WTC11 (cell line): ENCODE measurements at regions not wholly inside any gene's neighbourhood (a gene's known extent, or its start where the extent isn't known, plus 50 kb on each side); places are given as distances from the start of the nearest gene placed in this dataset.

ENCODE experiments used
- CREM ChIP-seq: sonication (generic); formaldehyde crosslinking; IDR thresholded peaks from 2 replicates; pipeline ENCODE4 v1.8.1; 2022; ENCODE audit warnings: mild to moderate bottlenecking, missing genetic modification reagents, moderate library complexity
- ESRRA ChIP-seq: sonication (generic); formaldehyde crosslinking; IDR thresholded peaks from 2 replicates; pipeline ENCODE4 v1.8.1; 2022; ENCODE audit warnings: mild to moderate bottlenecking, missing genetic modification reagents, borderline replicate concordance
- GTF2I ChIP-seq: fragments of 250-450 bp; sonication (Bioruptor Pico); conservative IDR thresholded peaks from 2 replicates; pipeline ENCODE4 v1.4.0; 2021; ENCODE audit warnings: mild to moderate bottlenecking
- NFYB ChIP-seq: sonication (generic); formaldehyde crosslinking; conservative IDR thresholded peaks from 2 replicates; pipeline ENCODE4 v1.8.0; 2022; ENCODE audit warnings: low read depth, missing genetic modification reagents
- NR1H2 ChIP-seq: sonication (generic); formaldehyde crosslinking; IDR thresholded peaks from 2 replicates; pipeline ENCODE4 v1.9.0; 2021; ENCODE audit warnings: mild to moderate bottlenecking, moderate library complexity, missing genetic modification reagents
- ZBTB21 ChIP-seq: sonication (generic); formaldehyde crosslinking; IDR thresholded peaks from 2 replicates; pipeline ENCODE4 v1.8.1; 2023; ENCODE audit warnings: mild to moderate bottlenecking, missing genetic modification reagents, borderline replicate concordance
- TF ChIP-seq, protein P1 (sequence below): fragments of 200-600 bp; IDR thresholded peaks from 2 replicates; pipeline ENCODE4 v1.8.0; 2022; ENCODE audit warnings: antibody characterized with exemption
- TF ChIP-seq, protein P2 (sequence below): sonication (generic); formaldehyde crosslinking; IDR thresholded peaks from 2 replicates; pipeline ENCODE4 v1.8.0; 2022; ENCODE audit warnings: mild to moderate bottlenecking, missing genetic modification reagents
- TF ChIP-seq, protein P3 (sequence below): sonication (generic); formaldehyde crosslinking; IDR thresholded peaks from 2 replicates; pipeline ENCODE4 v1.8.1; 2022; ENCODE audit warnings: low read depth, missing genetic modification reagents, borderline replicate concordance
- TF ChIP-seq, protein P4 (sequence below): sonication (generic); formaldehyde crosslinking; IDR thresholded peaks from 2 replicates; pipeline ENCODE4 v1.8.0; 2022; ENCODE audit warnings: mild to moderate bottlenecking, missing genetic modification reagents

DNA sequence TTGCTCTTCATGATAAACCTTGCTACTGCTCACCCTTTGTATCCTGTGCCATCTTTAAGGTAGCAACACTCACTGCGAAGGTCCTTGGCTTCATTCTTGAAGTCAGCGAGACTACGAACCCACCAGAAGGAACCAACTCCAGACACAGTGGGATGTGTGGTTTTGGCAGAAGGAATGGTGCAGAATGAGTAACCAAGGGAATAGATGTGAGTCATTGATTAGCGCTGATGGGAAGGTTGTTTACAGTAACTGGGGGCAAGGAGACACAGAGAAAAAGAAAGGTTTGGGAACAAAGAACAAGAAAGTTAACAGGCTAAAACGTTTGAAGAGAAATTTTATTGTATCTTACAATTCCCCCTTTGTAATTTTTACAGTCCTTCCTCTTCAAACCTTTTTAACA is 266.1 kb upstream of the AMELY start:
- TF ChIP-seq, protein P1, sequence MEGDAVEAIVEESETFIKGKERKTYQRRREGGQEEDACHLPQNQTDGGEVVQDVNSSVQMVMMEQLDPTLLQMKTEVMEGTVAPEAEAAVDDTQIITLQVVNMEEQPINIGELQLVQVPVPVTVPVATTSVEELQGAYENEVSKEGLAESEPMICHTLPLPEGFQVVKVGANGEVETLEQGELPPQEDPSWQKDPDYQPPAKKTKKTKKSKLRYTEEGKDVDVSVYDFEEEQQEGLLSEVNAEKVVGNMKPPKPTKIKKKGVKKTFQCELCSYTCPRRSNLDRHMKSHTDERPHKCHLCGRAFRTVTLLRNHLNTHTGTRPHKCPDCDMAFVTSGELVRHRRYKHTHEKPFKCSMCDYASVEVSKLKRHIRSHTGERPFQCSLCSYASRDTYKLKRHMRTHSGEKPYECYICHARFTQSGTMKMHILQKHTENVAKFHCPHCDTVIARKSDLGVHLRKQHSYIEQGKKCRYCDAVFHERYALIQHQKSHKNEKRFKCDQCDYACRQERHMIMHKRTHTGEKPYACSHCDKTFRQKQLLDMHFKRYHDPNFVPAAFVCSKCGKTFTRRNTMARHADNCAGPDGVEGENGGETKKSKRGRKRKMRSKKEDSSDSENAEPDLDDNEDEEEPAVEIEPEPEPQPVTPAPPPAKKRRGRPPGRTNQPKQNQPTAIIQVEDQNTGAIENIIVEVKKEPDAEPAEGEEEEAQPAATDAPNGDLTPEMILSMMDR: no peak
- TF ChIP-seq NR1H2 (CRISPR knock-in tag): no peak
- no peak for TF ChIP-seq ESRRA (CRISPR knock-in tag)
- no peak for TF ChIP-seq ZBTB21
- no peak for TF ChIP-seq NFYB
- TF ChIP-seq CREM (CRISPR knock-in tag): no peak
- TF ChIP-seq GTF2I (CRISPR knock-in tag): no peak
- TF ChIP-seq, protein P2, sequence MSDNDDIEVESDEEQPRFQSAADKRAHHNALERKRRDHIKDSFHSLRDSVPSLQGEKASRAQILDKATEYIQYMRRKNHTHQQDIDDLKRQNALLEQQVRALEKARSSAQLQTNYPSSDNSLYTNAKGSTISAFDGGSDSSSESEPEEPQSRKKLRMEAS: no peak
- TF ChIP-seq, protein P3, sequence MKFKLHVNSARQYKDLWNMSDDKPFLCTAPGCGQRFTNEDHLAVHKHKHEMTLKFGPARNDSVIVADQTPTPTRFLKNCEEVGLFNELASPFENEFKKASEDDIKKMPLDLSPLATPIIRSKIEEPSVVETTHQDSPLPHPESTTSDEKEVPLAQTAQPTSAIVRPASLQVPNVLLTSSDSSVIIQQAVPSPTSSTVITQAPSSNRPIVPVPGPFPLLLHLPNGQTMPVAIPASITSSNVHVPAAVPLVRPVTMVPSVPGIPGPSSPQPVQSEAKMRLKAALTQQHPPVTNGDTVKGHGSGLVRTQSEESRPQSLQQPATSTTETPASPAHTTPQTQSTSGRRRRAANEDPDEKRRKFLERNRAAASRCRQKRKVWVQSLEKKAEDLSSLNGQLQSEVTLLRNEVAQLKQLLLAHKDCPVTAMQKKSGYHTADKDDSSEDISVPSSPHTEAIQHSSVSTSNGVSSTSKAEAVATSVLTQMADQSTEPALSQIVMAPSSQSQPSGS (CRISPR knock-in tag): no peak
- TF ChIP-seq, protein P4, sequence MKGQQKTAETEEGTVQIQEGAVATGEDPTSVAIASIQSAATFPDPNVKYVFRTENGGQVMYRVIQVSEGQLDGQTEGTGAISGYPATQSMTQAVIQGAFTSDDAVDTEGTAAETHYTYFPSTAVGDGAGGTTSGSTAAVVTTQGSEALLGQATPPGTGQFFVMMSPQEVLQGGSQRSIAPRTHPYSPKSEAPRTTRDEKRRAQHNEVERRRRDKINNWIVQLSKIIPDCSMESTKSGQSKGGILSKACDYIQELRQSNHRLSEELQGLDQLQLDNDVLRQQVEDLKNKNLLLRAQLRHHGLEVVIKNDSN: no peak
